ENCODE measurements at regions not wholly inside any gene's neighbourhood (a gene's known extent, or its start where the extent isn't known, plus 50 kb on each side); places are given as distances from the start of the nearest gene placed in this dataset.

- Histone ChIP-seq H3K79me1 (ENCODE audit: low read depth, low read length) (no peaks in the 10 kb centered on the region), H3K9me3 (ENCODE audit: insufficient read depth in 2 of 2, low read depth in 1 of 2, low read length in 1 of 2) (no peaks in the 10 kb centered on the region), H3K4ac (replicated peaks; ENCODE audit: insufficient read length, low read depth, low read length) (no peak overlapping the region), H2BK20ac (ENCODE audit: low read length) (no peak overlapping the region), H4K5ac (ENCODE audit: insufficient read length, low read depth, low read length) (no peak overlapping the region), H2AFZ (ENCODE audit: low read length) (no peak overlapping the region), H3K56ac (replicated peaks; ENCODE audit: insufficient read length, low read depth, low read length) (no peak overlapping the region), H3K79me2 (ENCODE audit: control insufficient read depth in 1 of 2, insufficient read depth in 2 of 2, low read length in 2 of 2) (no peaks in the 10 kb centered on the region), H3K27ac (ENCODE audit: low read depth, low read length) (no peak overlapping the region), H3K9ac (replicated peaks in 1 of 4; ENCODE audit: extremely low read depth in 1 of 4, low read depth in 3 of 4, low read length in 3 of 4) (no peak overlapping the region), H2BK120ac (replicated peaks; ENCODE audit: low read depth, low read length) (no peak overlapping the region), H2BK5ac (ENCODE audit: low read depth, low read length) (no peak overlapping the region), H3K36me3 (ENCODE audit: control insufficient read depth in 2 of 4, insufficient read depth in 4 of 4, low read length in 3 of 4) (no peaks in the 10 kb centered on the region), H3K4me2 (ENCODE audit: insufficient read depth in 1 of 2, low read depth in 2 of 2, low read length in 2 of 2) (no peak overlapping the region), H3K23me2 (ENCODE audit: low read depth, low read length) (no peaks in the 10 kb centered on the region), H4K20me1 (replicated peaks in 1 of 2; ENCODE audit: control insufficient read depth in 1 of 2, insufficient read depth in 2 of 2, low read length in 2 of 2) (no peaks in the 10 kb centered on the region), H3K27me3 (replicated peaks in 1 of 4; ENCODE audit: control insufficient read depth in 3 of 4, extremely low read depth in 1 of 4, insufficient read depth in 3 of 4, low read length in 3 of 4) (no peaks in the 10 kb centered on the region), H2BK12ac (ENCODE audit: low read depth, low read length) (no peak overlapping the region), H3K4me1 (replicated peaks in 1 of 4; ENCODE audit: control insufficient read depth in 3 of 4, insufficient read depth in 4 of 4, low read length in 3 of 4) (no peaks in the 10 kb centered on the region), H3K18ac (ENCODE audit: extremely low read depth, low read length) (no peak overlapping the region; the same call in 1 of the 2 replicates), H3K14ac (ENCODE audit: insufficient read length) (no peak overlapping the region), H3K23ac (ENCODE audit: insufficient read length) (no peak overlapping the region), H2BK15ac (ENCODE audit: low read length) (no peak overlapping the region), H4K8ac (ENCODE audit: extremely low read depth, insufficient read depth, low read length) (no peak overlapping the region), H4K91ac (replicated peaks; ENCODE audit: insufficient read length, low read length) (no peak overlapping the region), H2AK5ac (ENCODE audit: low read depth, low read length) (no peak overlapping the region), H3K4me3 (ENCODE audit: extremely low read depth in 1 of 4, insufficient read depth in 2 of 4, low read depth in 3 of 4, low read length in 4 of 4) (no peak overlapping the region)
- POLR2A ChIA-PET (ENCODE audit: partially characterized antibody), result no interaction called here
- TF ChIP-seq EP300 (IDR thresholded peaks at IDR 0.05; ENCODE audit: borderline replicate concordance in 1 of 2, low read depth in 2 of 2, low read length in 2 of 2) (no peak), ATF2 (IDR thresholded peaks at IDR 0.05; ENCODE audit: low read length) (no peak)
- WGBS, 2 experiments (ENCODE audit: extremely low coverage in 1 of 2, insufficient coverage in 1 of 2, insufficient read length in 1 of 2, insufficient replicate concordance in 2 of 2, low coverage in 1 of 2, low lambda C conversion rate in 2 of 2, missing lambda C conversion rate in 1 of 2), result 91% methylated on average over 3 of the region's 3 CpGs; no CpG with 5 or more reads in 1 of the 2 experiments
- CTCF ChIA-PET (ENCODE audit: partially characterized antibody), result interaction anchor here (0.6 to 1.8 kb wide), 3 partner anchors 8 to 210 kb away, joined by 3 to 5 read pairs (median 4); no protein-coding TSS in a partner anchor
- DNase-seq (ENCODE audit: low read depth in 1 of 2, low spot score in 2 of 2) (no peak), FAIRE-seq (no peak)
These were observed 352.5 kb downstream of the KCNJ2 start for GRCh38 chr17:70521821-70522256.
